Ovary (tissue), 7 donors: ENCODE measurements at regions not wholly inside any gene's neighbourhood (a gene's known extent, or its start where the extent isn't known, plus 50 kb on each side); places are given as distances from the start of the nearest gene placed in this dataset.

Experiments
- DNase-seq, 5 donors: peaks; one replicate each; pipeline ENCODE4 v3.0.0-alpha.2; 2019 to 2020
- H3K27ac ChIP-seq, 2 donors: fragments of 200-600 bp; one replicate each; pipeline versions ENCODE4 v1.5.1 to v1.8.0; 2019 to 2022
- H3K27me3 ChIP-seq: fragments of 200-600 bp; one replicate; pipeline ENCODE4 v1.8.0; 2022
- H3K36me3 ChIP-seq: fragments of 200-600 bp; sonication (generic); one replicate; pipeline ENCODE4 v1.5.1; 2019
- H3K4me1 ChIP-seq: one replicate; pipeline ENCODE4 v1.8.1; 2013; ENCODE audit warnings: mild to moderate bottlenecking, moderate library complexity; ENCODE audit not compliant: insufficient read depth
- H3K4me3 ChIP-seq: fragments of 200-600 bp; sonication (generic); one replicate; pipeline ENCODE4 v1.5.1; 2017
- H3K9me3 ChIP-seq, 2 donors: fragments of 200-600 bp in 1 of 2; sonication (generic) in 1 of 2; one replicate each; pipeline versions ENCODE4 v1.5.1 to v1.8.1; 2013 to 2019; ENCODE audit warnings: mild to moderate bottlenecking in 1 of 2, moderate library complexity in 1 of 2
- CTCF ChIP-seq, 3 donors: fragments of 450-650 bp in 2 of 3; fragments of 200-600 bp in 1 of 3; IDR thresholded peaks; one replicate each; pipeline versions ENCODE4 v1.5.1 to v1.8.0; 2016 to 2022; ENCODE audit warnings: antibody characterized with exemption in 3 of 3, mild to moderate bottlenecking in 1 of 3
- EP300 ChIP-seq: sonication (generic); formaldehyde crosslinking; IDR thresholded peaks from one replicate; pipeline ENCODE4 v1.6.1; 2017; ENCODE audit warnings: antibody characterized with exemption
- POLR2A ChIP-seq: fragments of 450-650 bp; IDR thresholded peaks from one replicate; pipeline ENCODE4 v1.6.1; 2017; ENCODE audit warnings: antibody characterized with exemption, mild to moderate bottlenecking, moderate library complexity
- WGBS, 3 donors: extraction: QIAGEN DNeasy Blood & Tissue Kit in 1 of 3; methylation state at CpG; one replicate each; pipeline versions ENCODE4 v1.1.5 to v1.1.7; 2013 to 2017; 5-methylcytosine and 5-hydroxymethylcytosine counted together
- intact Hi-C, 4 donors: fragments of 100-400 bp; cut with DNase I; formaldehyde crosslinking; loops; one replicate each; pipeline versions ENCODE4 v1.11.0 to v1.15.1; 2022 to 2023
- donor health status: DM: no; HTN: no; CAD: no; lungs with moderate emphysema.
- donor health status: DM: no; HTN: no; CAD: no.
- donor health status: Bipolar disorder and iron deficiency.
- donor health status: DM: no; HTN: no; CAD: no.
- donor health status: DM: yes; HTN: yes; CAD: no.

- H3K4me3 ChIP-seq: no peak overlapping the region
- H3K9me3 ChIP-seq: peaks cover 0 to 3% of the 10 kb centered on the region in 2 donors
- intact Hi-C loops: no loop called here
- no peak overlapping the region for H3K27ac ChIP-seq
- TF ChIP-seq CTCF (IDR thresholded peaks at IDR 0.05) (no peak), POLR2A (no peak), EP300 (no peak)
- no peaks in the 10 kb centered on the region for H3K27me3 ChIP-seq
- no peak for DNase-seq
- H3K4me1 ChIP-seq: no peaks in the 10 kb centered on the region
- no peaks in the 10 kb centered on the region for H3K36me3 ChIP-seq
- 92 to 94% (median 93%) methylated on average over 5 of the region's 5 CpGs for WGBS, 3 donors
These were observed 147.2 kb downstream of the UTP18 start for GRCh38 chr17:51407576-51407975.

- intact Hi-C loops: no loop called here
- 48 to 75% (median 51%) methylated on average over 2 of the region's 2 CpGs for WGBS, 3 donors
- no peaks in the 10 kb centered on the region for H3K27me3 ChIP-seq
These were observed 159.1 kb downstream of the UTP18 start for GRCh38 chr17:51419476-51419875.

GRCh38 chr17:51421525-51421924 is 161.2 kb downstream of the UTP18 start:
- TF ChIP-seq POLR2A (no peak), CTCF (IDR thresholded peaks at IDR 0.05) (no peak), EP300 (no peak)
- no peak overlapping the region for H3K4me3 ChIP-seq
- no peak for DNase-seq
- H3K36me3 ChIP-seq: no peaks in the 10 kb centered on the region
- 60 to 85% (median 71%) methylated on average over 3 of the region's 3 CpGs for WGBS, 3 donors
- no peak overlapping the region for H3K27ac ChIP-seq
- no peaks in the 10 kb centered on the region for H3K4me1 ChIP-seq
- no peaks in the 10 kb centered on the region for H3K9me3 ChIP-seq
- H3K27me3 ChIP-seq: no peaks in the 10 kb centered on the region
- intact Hi-C loops: no loop called here

More at GRCh38 chr17:51419476-51419875, 159.1 kb downstream of the UTP18 start:
- Histone ChIP-seq H3K4me1 (no peaks in the 10 kb centered on the region), H3K9me3 (no peaks in the 10 kb centered on the region), H3K27ac (no peak overlapping the region), H3K36me3 (no peaks in the 10 kb centered on the region), H3K4me3 (no peak overlapping the region)
- no peak for DNase-seq
- TF ChIP-seq CTCF (IDR thresholded peaks at IDR 0.05) (no peak), POLR2A (no peak), EP300 (no peak)

GRCh38 chr17:51422634-51423033 is 162.3 kb downstream of the UTP18 start:
- TF ChIP-seq CTCF (IDR thresholded peaks at IDR 0.05) (no peak), POLR2A (no peak), EP300 (no peak)
- Histone ChIP-seq H3K9me3 (no peaks in the 10 kb centered on the region), H3K27ac (no peak overlapping the region), H3K27me3 (no peaks in the 10 kb centered on the region), H3K4me3 (no peak overlapping the region), H3K36me3 (no peaks in the 10 kb centered on the region), H3K4me1 (no peaks in the 10 kb centered on the region)
- 45 to 61% (median 58%) methylated on average over 3 of the region's 3 CpGs for WGBS, 3 donors
- no peak for DNase-seq
- intact Hi-C loops: no loop called here
